Panc1 (cell line): ENCODE measurements at regions not wholly inside any gene's neighbourhood (a gene's known extent, or its start where the extent isn't known, plus 50 kb on each side); places are given as distances from the start of the nearest gene placed in this dataset.

Experiments used
- ATAC-seq: fragments of 200-7000 bp; cut with Tn5 transposase; 2 replicates; pipeline ENCODE4 v1.9.1; 2020; ENCODE audit warnings: mild to moderate bottlenecking, moderate library complexity
- BruUV-seq: library from RNA; stranded (reverse); fragments of 400-500 nt; replicated peaks from 2 replicates; lab custom pipeline; 2021; lab: Mats Ljungman, UMichigan
- CTCF ChIA-PET: fragments of 300-600 bp; sonication (Branson Sonifier 250); formaldehyde crosslinking; loops from one replicate; lab custom pipeline; 2022; ENCODE audit warnings: antibody characterized with exemption; lab: Charles Lee
- POLR2A ChIA-PET: fragments of 300-600 bp; sonication (Branson Sonifier 250); formaldehyde crosslinking; loops from one replicate; lab custom pipeline; 2022; ENCODE audit warnings: antibody characterized with exemption; lab: Charles Lee
- DNase-seq: peaks from one replicate; pipeline ENCODE4 v3.0.0-alpha.2; 2010; ENCODE audit warnings: low read depth, low spot score
- H3K27ac ChIP-seq: 2 replicates; pipeline ENCODE4 v1.5.1; 2011; ENCODE audit warnings: mild to moderate bottlenecking, low read length, inconsistent platforms
- H3K27me3 ChIP-seq: fragments of 200-500 bp; sonication (Bioruptor generic); 2 replicates; pipeline ENCODE4 v1.6.0; 2014; ENCODE audit warnings: low read length, inconsistent platforms; ENCODE audit not compliant: control insufficient read depth, insufficient read depth
- H3K36me3 ChIP-seq: fragments of 200-500 bp; sonication (Bioruptor generic); 2 replicates; pipeline ENCODE4 v1.5.1; 2014; ENCODE audit warnings: inconsistent platforms, mild to moderate bottlenecking, low read length, moderate library complexity; ENCODE audit not compliant: control insufficient read depth, insufficient read depth
- H3K4me1 ChIP-seq: 2 replicates; pipeline ENCODE4 v1.5.1; 2011; ENCODE audit warnings: inconsistent platforms, mild to moderate bottlenecking, low read length, moderate library complexity; ENCODE audit not compliant: control insufficient read depth, insufficient read depth
- H3K4me3 ChIP-seq, 2 experiments: 2 replicates each; pipeline ENCODE4 v1.5.1; 2011 to 2012; ENCODE audit warnings: low read depth in 2 of 2, low read length in 2 of 2, mild to moderate bottlenecking in 2 of 2, inconsistent platforms in 1 of 2, moderate library complexity in 1 of 2
- H3K9me3 ChIP-seq: fragments of 200-500 bp; sonication (Bioruptor generic); 2 replicates; pipeline ENCODE4 v1.5.1; 2014; ENCODE audit warnings: low read depth, mild to moderate bottlenecking, inconsistent platforms, low read length, moderate library complexity; ENCODE audit not compliant: control insufficient read depth, insufficient read depth
- POLR2AphosphoS5 ChIP-seq: IDR thresholded peaks from 2 replicates; pipeline ENCODE4 v1.6.1; 2012; ENCODE audit warnings: mild to moderate bottlenecking, low read depth, low read length, moderate library complexity
- SIN3A ChIP-seq: IDR thresholded peaks from 2 replicates; pipeline ENCODE4 v1.6.1; 2012; ENCODE audit warnings: low read depth, mild to moderate bottlenecking, low read length, moderate library complexity, borderline replicate concordance; ENCODE audit not compliant: insufficient read depth
- TCF7L2 ChIP-seq: IDR thresholded peaks from 2 replicates; pipeline ENCODE4 v1.6.1; 2011; ENCODE audit warnings: mild to moderate bottlenecking, low read depth, low read length, inconsistent platforms
- in situ Hi-C: cut with HindIII; loops from 2 replicates; pipeline ENCODE4 v1.10.0; 2016; ENCODE audit warnings: low sequenced_read_pairs, low pct_unique_long_range_greater_than_20kb
- intact Hi-C: fragments of 100-400 bp; cut with micrococcal nuclease; formaldehyde crosslinking; loops from one replicate; pipeline ENCODE4 v1.10.0; 2022; ENCODE audit not compliant: unreplicated experiment
- TF ChIP-seq, protein P1 (sequence below), 2 experiments: IDR thresholded peaks; 2 replicates each; pipeline ENCODE4 v1.6.1; 2011 to 2012; ENCODE audit warnings: low read depth in 2 of 2, control low read depth in 1 of 2, low read length in 1 of 2, mild to moderate bottlenecking in 1 of 2, moderate library complexity in 1 of 2; ENCODE audit not compliant: insufficient read depth in 1 of 2
- TF ChIP-seq, protein P2 (sequence below): fragments of 450-650 bp; IDR thresholded peaks from 2 replicates; pipeline ENCODE4 v1.5.1; 2017; ENCODE audit warnings: mild to moderate bottlenecking

- ChIA-PET CTCF (no interaction called here), POLR2A (no interaction called here)
- TF ChIP-seq TCF7L2 (no peak), POLR2AphosphoS5 (no peak), SIN3A (no peak)
- TF ChIP-seq, protein P1, sequence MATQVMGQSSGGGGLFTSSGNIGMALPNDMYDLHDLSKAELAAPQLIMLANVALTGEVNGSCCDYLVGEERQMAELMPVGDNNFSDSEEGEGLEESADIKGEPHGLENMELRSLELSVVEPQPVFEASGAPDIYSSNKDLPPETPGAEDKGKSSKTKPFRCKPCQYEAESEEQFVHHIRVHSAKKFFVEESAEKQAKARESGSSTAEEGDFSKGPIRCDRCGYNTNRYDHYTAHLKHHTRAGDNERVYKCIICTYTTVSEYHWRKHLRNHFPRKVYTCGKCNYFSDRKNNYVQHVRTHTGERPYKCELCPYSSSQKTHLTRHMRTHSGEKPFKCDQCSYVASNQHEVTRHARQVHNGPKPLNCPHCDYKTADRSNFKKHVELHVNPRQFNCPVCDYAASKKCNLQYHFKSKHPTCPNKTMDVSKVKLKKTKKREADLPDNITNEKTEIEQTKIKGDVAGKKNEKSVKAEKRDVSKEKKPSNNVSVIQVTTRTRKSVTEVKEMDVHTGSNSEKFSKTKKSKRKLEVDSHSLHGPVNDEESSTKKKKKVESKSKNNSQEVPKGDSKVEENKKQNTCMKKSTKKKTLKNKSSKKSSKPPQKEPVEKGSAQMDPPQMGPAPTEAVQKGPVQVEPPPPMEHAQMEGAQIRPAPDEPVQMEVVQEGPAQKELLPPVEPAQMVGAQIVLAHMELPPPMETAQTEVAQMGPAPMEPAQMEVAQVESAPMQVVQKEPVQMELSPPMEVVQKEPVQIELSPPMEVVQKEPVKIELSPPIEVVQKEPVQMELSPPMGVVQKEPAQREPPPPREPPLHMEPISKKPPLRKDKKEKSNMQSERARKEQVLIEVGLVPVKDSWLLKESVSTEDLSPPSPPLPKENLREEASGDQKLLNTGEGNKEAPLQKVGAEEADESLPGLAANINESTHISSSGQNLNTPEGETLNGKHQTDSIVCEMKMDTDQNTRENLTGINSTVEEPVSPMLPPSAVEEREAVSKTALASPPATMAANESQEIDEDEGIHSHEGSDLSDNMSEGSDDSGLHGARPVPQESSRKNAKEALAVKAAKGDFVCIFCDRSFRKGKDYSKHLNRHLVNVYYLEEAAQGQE (IDR thresholded peaks at IDR 0.05; ENCODE audit: insufficient read depth in 1 of 2, low read depth in 2 of 2, low read length in 1 of 2): no peak
- TF ChIP-seq, protein P2, sequence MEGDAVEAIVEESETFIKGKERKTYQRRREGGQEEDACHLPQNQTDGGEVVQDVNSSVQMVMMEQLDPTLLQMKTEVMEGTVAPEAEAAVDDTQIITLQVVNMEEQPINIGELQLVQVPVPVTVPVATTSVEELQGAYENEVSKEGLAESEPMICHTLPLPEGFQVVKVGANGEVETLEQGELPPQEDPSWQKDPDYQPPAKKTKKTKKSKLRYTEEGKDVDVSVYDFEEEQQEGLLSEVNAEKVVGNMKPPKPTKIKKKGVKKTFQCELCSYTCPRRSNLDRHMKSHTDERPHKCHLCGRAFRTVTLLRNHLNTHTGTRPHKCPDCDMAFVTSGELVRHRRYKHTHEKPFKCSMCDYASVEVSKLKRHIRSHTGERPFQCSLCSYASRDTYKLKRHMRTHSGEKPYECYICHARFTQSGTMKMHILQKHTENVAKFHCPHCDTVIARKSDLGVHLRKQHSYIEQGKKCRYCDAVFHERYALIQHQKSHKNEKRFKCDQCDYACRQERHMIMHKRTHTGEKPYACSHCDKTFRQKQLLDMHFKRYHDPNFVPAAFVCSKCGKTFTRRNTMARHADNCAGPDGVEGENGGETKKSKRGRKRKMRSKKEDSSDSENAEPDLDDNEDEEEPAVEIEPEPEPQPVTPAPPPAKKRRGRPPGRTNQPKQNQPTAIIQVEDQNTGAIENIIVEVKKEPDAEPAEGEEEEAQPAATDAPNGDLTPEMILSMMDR: no peak
- no peaks in the 10 kb centered on the region for H3K4me1 ChIP-seq
- no peak overlapping the region for H3K27ac ChIP-seq
- DNase-seq (no peak), ATAC-seq (no peak)
- no peaks in the 10 kb centered on the region for H3K9me3 ChIP-seq
- no peaks in the 10 kb centered on the region for H3K27me3 ChIP-seq
- intact Hi-C loops: no loop called here
- H3K4me3 ChIP-seq: no peak overlapping the region
- in situ Hi-C loops: no loop called here
- no TSS peak for BruUV-seq
- no peaks in the 10 kb centered on the region for H3K36me3 ChIP-seq
Observed at GRCh38 chr4:132707955-132708354, 441.1 kb upstream of the PCDH10 start.

- DNase-seq (no peak), ATAC-seq (no peak)
- intact Hi-C loops: no loop called here
- no peaks in the 10 kb centered on the region for H3K4me1 ChIP-seq
- H3K27ac ChIP-seq: no peak overlapping the region
- CTCF ChIA-PET: no interaction called here
- no peaks in the 10 kb centered on the region for H3K27me3 ChIP-seq
- POLR2A ChIA-PET: no interaction called here
- in situ Hi-C loops: no loop called here
- BruUV-seq: no TSS peak
- H3K4me3 ChIP-seq: no peak overlapping the region
- TF ChIP-seq TCF7L2 (no peak), POLR2AphosphoS5 (no peak), SIN3A (no peak)
- TF ChIP-seq, protein P2: no peak
- TF ChIP-seq, protein P1 (IDR thresholded peaks at IDR 0.05; ENCODE audit: insufficient read depth in 1 of 2, low read depth in 2 of 2, low read length in 1 of 2): no peak
- H3K9me3 ChIP-seq: no peaks in the 10 kb centered on the region
- H3K36me3 ChIP-seq: no peaks in the 10 kb centered on the region
Observed at GRCh38 chr4:132709056-132709455, 440.0 kb upstream of the PCDH10 start.
